Lower leg skin (tissue), 3 donors: ENCODE measurements at regions not wholly inside any gene's neighbourhood (a gene's known extent, or its start where the extent isn't known, plus 50 kb on each side); places are given as distances from the start of the nearest gene placed in this dataset.

ENCODE experiments used
- CTCF ChIP-seq, 3 donors: fragments of 450-650 bp; IDR thresholded peaks; one replicate each; pipeline ENCODE4 v1.5.1; 2016; ENCODE audit warnings: antibody characterized with exemption in 3 of 3, mild to moderate bottlenecking in 3 of 3, moderate library complexity in 2 of 3
- POLR2A ChIP-seq, 2 donors: fragments of 450-650 bp; IDR thresholded peaks; one replicate each; pipeline ENCODE4 v1.6.1; 2016 to 2017; ENCODE audit warnings: antibody characterized with exemption in 2 of 2, mild to moderate bottlenecking in 1 of 2, moderate library complexity in 1 of 2

DNA sequence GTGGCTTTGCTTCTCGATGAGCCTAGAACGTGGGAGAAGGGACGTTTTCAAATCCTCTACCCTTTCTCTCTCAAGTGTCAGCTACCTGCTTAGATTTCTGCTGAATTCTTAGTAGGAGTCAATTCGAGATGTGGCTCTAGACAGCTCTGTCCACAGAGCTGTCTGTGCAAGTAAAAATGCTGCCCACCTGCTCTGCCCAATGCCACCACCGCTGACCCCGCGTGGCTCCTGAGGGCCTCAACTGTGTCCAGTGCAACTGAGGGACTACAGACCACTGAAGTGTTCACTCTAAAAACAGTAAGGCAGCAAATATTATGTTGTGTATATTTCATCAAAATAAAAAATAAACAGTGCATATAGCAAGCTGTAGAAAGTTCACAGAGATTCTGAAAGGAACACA lies 266.3 kb downstream of the ZNF516 start:
- TF ChIP-seq CTCF (IDR thresholded peaks at IDR 0.05), result no peak
- TF ChIP-seq POLR2A (IDR thresholded peaks at IDR 0.05), result no peak
